ENCODE measurements at regions not wholly inside any gene's neighbourhood (a gene's known extent, or its start where the extent isn't known, plus 50 kb on each side); places are given as distances from the start of the nearest gene placed in this dataset.

DNA sequence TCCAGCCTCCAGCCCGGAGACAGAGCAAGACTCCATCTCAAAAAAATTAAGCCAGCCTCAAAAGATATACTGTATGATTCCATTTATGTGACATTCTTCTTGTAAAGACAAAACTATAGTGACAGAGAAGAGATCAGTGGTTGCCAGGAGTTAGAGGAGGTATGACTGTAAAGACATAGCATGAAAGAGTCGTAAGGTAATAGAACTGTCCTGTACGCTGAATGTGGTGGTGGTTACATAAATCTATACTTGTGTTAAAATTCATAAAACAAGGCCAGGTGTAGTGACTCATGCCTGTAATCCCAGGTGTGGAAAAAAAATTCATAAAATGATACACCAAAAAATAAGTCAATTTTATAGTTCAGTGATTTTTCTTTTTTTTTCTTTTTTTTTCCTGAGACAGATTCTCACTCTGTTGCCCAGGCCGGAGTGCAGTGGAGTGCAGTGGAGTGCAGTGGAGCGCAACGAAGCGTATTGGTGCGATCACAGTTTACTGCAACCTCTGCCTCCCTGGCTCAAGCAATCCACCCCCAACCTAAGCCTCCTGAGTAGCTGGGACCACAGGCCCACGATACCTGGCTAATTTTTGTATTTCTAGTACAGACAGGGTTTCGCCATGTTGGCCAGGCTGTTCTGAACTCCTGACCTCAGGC, 84.9 kb upstream of the CXADR start:
- no peaks in the 10 kb centered on the region for H3K4me1 ChIP-seq
- H3K27me3 ChIP-seq = no peaks in the 10 kb centered on the region
- H3K9me3 ChIP-seq = no peaks in the 10 kb centered on the region
- H3K4me3 ChIP-seq = no peak overlapping the region
- TF ChIP-seq CTCF (IDR thresholded peaks at IDR 0.05) = no peak
- H3K36me3 ChIP-seq = no peaks in the 10 kb centered on the region
- no peak overlapping the region for H3K27ac ChIP-seq
- DNase-seq (ENCODE audit: low spot score) = no peak

DNA sequence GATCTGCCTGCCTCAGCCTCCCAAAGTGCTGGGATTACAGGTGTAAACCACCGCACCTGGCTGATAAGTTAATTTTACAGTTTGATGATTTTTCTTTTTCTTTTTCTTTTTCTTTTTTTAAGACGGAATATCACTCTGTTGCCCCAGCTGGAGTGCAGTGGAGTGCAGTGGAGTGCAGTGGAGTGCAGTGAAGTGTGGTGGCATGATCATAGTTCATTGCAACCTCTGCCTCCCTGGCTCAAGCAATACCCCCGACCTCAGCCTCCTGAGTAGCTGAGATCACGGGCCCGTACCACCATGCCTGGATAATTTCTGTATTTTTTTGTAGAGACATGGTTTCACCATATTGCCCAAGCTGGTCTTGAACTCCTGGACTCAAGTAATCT, 84.4 kb upstream of the CXADR start:
- no peak for DNase-seq (ENCODE audit: low spot score)
- no peak overlapping the region for H3K27ac ChIP-seq
- no peaks in the 10 kb centered on the region for H3K36me3 ChIP-seq
- no peak overlapping the region for H3K4me3 ChIP-seq
- H3K9me3 ChIP-seq = no peaks in the 10 kb centered on the region
- no peak for TF ChIP-seq CTCF (IDR thresholded peaks at IDR 0.05)
- H3K4me1 ChIP-seq = no peaks in the 10 kb centered on the region
- H3K27me3 ChIP-seq = no peaks in the 10 kb centered on the region

DNA sequence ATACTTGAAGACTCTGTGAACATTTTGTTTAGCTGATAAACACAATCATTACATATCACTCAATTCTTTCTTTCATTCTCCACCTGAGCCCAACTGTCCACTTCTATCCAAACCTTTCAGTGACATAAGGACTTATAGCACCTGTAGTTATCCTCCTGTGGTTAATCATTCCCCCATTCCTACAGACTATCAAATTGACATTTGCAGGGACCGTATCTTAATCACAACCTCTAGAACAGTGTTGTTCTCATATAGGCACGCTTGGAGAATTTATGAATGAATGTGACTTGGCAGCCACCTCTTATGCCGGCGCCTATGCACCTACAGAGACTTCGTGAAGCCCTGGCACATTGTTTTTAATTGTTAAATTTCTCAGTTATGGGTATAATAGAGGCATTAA, 83.9 kb upstream of the CXADR start:
- no peak for DNase-seq (ENCODE audit: low spot score)
- Histone ChIP-seq H3K27me3 (no peaks in the 10 kb centered on the region), H3K27ac (no peak overlapping the region), H3K4me1 (no peaks in the 10 kb centered on the region), H3K4me3 (no peak overlapping the region), H3K9me3 (no peaks in the 10 kb centered on the region), H3K36me3 (no peaks in the 10 kb centered on the region)
- TF ChIP-seq CTCF (IDR thresholded peaks at IDR 0.05) = no peak

GRCh38 chr21:17429936-17430335, 82.9 kb upstream of the CXADR start:
- no peaks in the 10 kb centered on the region for H3K9me3 ChIP-seq
- TF ChIP-seq CTCF (IDR thresholded peaks at IDR 0.05) = no peak

GRCh38 chr21:17432732-17433057, 80.1 kb upstream of the CXADR start:
- no peaks in the 10 kb centered on the region for H3K4me1 ChIP-seq
- H3K36me3 ChIP-seq = no peaks in the 10 kb centered on the region
- no peaks in the 10 kb centered on the region for H3K27me3 ChIP-seq
- H3K4me3 ChIP-seq = no peak overlapping the region
- no peak overlapping the region for H3K27ac ChIP-seq
- DNase-seq (ENCODE audit: low spot score) = no peak
- no peaks in the 10 kb centered on the region for H3K9me3 ChIP-seq
- TF ChIP-seq CTCF (IDR thresholded peaks at IDR 0.05) = no peak

More at GRCh38 chr21:17429936-17430335, 82.9 kb upstream of the CXADR start:
- Histone ChIP-seq H3K36me3 (no peaks in the 10 kb centered on the region), H3K27ac (no peak overlapping the region), H3K27me3 (no peaks in the 10 kb centered on the region), H3K4me1 (no peaks in the 10 kb centered on the region), H3K4me3 (no peak overlapping the region)
- DNase-seq (ENCODE audit: low spot score) = no peak

GRCh38 chr21:17433730-17434129, 79.1 kb upstream of the CXADR start:
- DNase-seq (ENCODE audit: low spot score) = no peak
- H3K27me3 ChIP-seq = no peaks in the 10 kb centered on the region
- no peak overlapping the region for H3K27ac ChIP-seq
- no peak overlapping the region for H3K4me3 ChIP-seq
- H3K4me1 ChIP-seq = no peaks in the 10 kb centered on the region
- TF ChIP-seq CTCF (IDR thresholded peaks at IDR 0.05) = no peak
- no peaks in the 10 kb centered on the region for H3K9me3 ChIP-seq
- H3K36me3 ChIP-seq = no peaks in the 10 kb centered on the region
